Tibial nerve (tissue), 3 donors: ENCODE measurements at regions not wholly inside any gene's neighbourhood (a gene's known extent, or its start where the extent isn't known, plus 50 kb on each side); places are given as distances from the start of the nearest gene placed in this dataset.

Source experiments
- POLR2A ChIP-seq, 2 donors: fragments of 450-650 bp; IDR thresholded peaks; one replicate each; pipeline ENCODE4 v1.6.1; 2017; ENCODE audit warnings: antibody characterized with exemption in 2 of 2, mild to moderate bottlenecking in 2 of 2, moderate library complexity in 2 of 2
- TF ChIP-seq, protein P1 (sequence below), 5 experiments: fragments of 200-600 bp in 3 of 5; fragments of 450-650 bp in 2 of 5; sonication (generic) in 3 of 5; IDR thresholded peaks; one replicate each; pipeline ENCODE4 v1.5.1; 2016 to 2019; ENCODE audit warnings: antibody characterized with exemption in 5 of 5, mild to moderate bottlenecking in 3 of 5, moderate library complexity in 2 of 5

GRCh38 chr4:180870623-180871022 is 1372.6 kb upstream of the TENM3 start:
- TF ChIP-seq, protein P1, sequence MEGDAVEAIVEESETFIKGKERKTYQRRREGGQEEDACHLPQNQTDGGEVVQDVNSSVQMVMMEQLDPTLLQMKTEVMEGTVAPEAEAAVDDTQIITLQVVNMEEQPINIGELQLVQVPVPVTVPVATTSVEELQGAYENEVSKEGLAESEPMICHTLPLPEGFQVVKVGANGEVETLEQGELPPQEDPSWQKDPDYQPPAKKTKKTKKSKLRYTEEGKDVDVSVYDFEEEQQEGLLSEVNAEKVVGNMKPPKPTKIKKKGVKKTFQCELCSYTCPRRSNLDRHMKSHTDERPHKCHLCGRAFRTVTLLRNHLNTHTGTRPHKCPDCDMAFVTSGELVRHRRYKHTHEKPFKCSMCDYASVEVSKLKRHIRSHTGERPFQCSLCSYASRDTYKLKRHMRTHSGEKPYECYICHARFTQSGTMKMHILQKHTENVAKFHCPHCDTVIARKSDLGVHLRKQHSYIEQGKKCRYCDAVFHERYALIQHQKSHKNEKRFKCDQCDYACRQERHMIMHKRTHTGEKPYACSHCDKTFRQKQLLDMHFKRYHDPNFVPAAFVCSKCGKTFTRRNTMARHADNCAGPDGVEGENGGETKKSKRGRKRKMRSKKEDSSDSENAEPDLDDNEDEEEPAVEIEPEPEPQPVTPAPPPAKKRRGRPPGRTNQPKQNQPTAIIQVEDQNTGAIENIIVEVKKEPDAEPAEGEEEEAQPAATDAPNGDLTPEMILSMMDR (IDR thresholded peaks at IDR 0.05) = no peak
- TF ChIP-seq POLR2A (IDR thresholded peaks at IDR 0.05) = no peak
